Kidney glomerular epithelial cell (primary cell): ENCODE measurements at regions not wholly inside any gene's neighbourhood (a gene's known extent, or its start where the extent isn't known, plus 50 kb on each side); places are given as distances from the start of the nearest gene placed in this dataset.

Experiments used
- DNase-seq: peaks from one replicate; lab custom pipeline; 2025; lab: John Stamatoyannopoulos, UW

GRCh38 chr4:147312376-147313046, 168.4 kb upstream of the EDNRA start:
- DNase-seq, result no peak

- no peak for DNase-seq
These were observed 167.8 kb upstream of the EDNRA start for GRCh38 chr4:147313108-147313507.

GRCh38 chr4:147318586-147318985, 162.3 kb upstream of the EDNRA start:
- DNase-seq, result no peak

- DNase-seq, result no peak
These were observed 155.3 kb upstream of the EDNRA start for GRCh38 chr4:147325571-147325981.

- no peak for DNase-seq
These were observed 154.3 kb upstream of the EDNRA start for GRCh38 chr4:147326591-147326990.

- DNase-seq, result no peak
These were observed 153.6 kb upstream of the EDNRA start for GRCh38 chr4:147327322-147327721.

- DNase-seq, result no peak
These were observed 152.7 kb upstream of the EDNRA start for GRCh38 chr4:147328189-147328588.

GRCh38 chr4:147328756-147329446, 152.0 kb upstream of the EDNRA start:
- DNase-seq, result no peak

- DNase-seq, result no peak
These were observed 148.8 kb upstream of the EDNRA start for GRCh38 chr4:147332091-147332490.

GRCh38 chr4:147334478-147334877, 146.4 kb upstream of the EDNRA start:
- DNase-seq, result no peak

GRCh38 chr4:147335183-147335582, 145.7 kb upstream of the EDNRA start:
- DNase-seq, result no peak

GRCh38 chr4:147336252-147336651, 144.6 kb upstream of the EDNRA start:
- DNase-seq, result no peak

GRCh38 chr4:147339100-147339499, 141.8 kb upstream of the EDNRA start:
- DNase-seq, result no peak

- peak; percentile 12 for DNase-seq
These were observed 140.8 kb upstream of the EDNRA start for GRCh38 chr4:147340111-147340510.

- no peak for DNase-seq
These were observed 140.2 kb upstream of the EDNRA start for GRCh38 chr4:147340591-147341120.

- no peak for DNase-seq
These were observed 137.2 kb upstream of the EDNRA start for GRCh38 chr4:147343692-147344091.

- DNase-seq, result no peak
These were observed 135.2 kb upstream of the EDNRA start for GRCh38 chr4:147345662-147346061.

- DNase-seq, result no peak
These were observed 133.7 kb upstream of the EDNRA start for GRCh38 chr4:147347217-147347616.

GRCh38 chr4:147349193-147349592, 131.7 kb upstream of the EDNRA start:
- DNase-seq, result no peak

GRCh38 chr4:147351083-147351787, 129.7 kb upstream of the EDNRA start:
- no peak for DNase-seq

- no peak for DNase-seq
These were observed 126.7 kb upstream of the EDNRA start for GRCh38 chr4:147354237-147354636.

- no peak for DNase-seq
These were observed 125.8 kb upstream of the EDNRA start for GRCh38 chr4:147355032-147355656.
